Activated CD8-positive, alpha-beta memory T cell treated with anti-CD3 and anti-CD28 coated beads, Interleukin-2, amount 10 ng/mL, durations not matched to agents 7 days and 5 days (primary cell): ENCODE measurements at regions not wholly inside any gene's neighbourhood (a gene's known extent, or its start where the extent isn't known, plus 50 kb on each side); places are given as distances from the start of the nearest gene placed in this dataset.
"Not testable (repeated sequence)": the region's sequence is repeated elsewhere in the genome, so short reads cannot be mapped to it uniquely, and the experiment has no call there.

Experiments
- ATAC-seq: fragments of 150-1000 bp; cut with Tn5 transposase; one replicate; pipeline ENCODE4 v1.10.0; 2021; ENCODE audit warnings: moderate library complexity
- CTCF ChIA-PET: fragments of 350-600 bp; sonication (Branson Sonifier 250); formaldehyde crosslinking; loops from one replicate; lab custom pipeline; 2021; ENCODE audit warnings: antibody characterized with exemption; lab: Charles Lee
- DNase-seq: peaks from one replicate; pipeline ENCODE4 v3.0.0-alpha.2; 2020
- H3K27ac Mint-ChIP-seq: one replicate; pipeline ENCODE4 v1.8.0; 2021; ENCODE audit warnings: mild to moderate bottlenecking, mixed read lengths
- H3K27me3 Mint-ChIP-seq: one replicate; pipeline ENCODE4 v1.8.0; 2021; ENCODE audit warnings: mixed read lengths
- H3K36me3 Mint-ChIP-seq: one replicate; pipeline ENCODE4 v1.8.0; 2021; ENCODE audit warnings: mild to moderate bottlenecking, mixed read lengths
- H3K4me1 Mint-ChIP-seq: one replicate; pipeline ENCODE4 v1.8.0; 2021; ENCODE audit warnings: mixed read lengths
- H3K4me3 Mint-ChIP-seq: one replicate; pipeline ENCODE4 v1.8.0; 2021; ENCODE audit warnings: mild to moderate bottlenecking, moderate library complexity, mixed read lengths
- H3K9me3 Mint-ChIP-seq: one replicate; pipeline ENCODE4 v1.8.0; 2022; ENCODE audit warnings: low read depth, mixed read lengths

DNA sequence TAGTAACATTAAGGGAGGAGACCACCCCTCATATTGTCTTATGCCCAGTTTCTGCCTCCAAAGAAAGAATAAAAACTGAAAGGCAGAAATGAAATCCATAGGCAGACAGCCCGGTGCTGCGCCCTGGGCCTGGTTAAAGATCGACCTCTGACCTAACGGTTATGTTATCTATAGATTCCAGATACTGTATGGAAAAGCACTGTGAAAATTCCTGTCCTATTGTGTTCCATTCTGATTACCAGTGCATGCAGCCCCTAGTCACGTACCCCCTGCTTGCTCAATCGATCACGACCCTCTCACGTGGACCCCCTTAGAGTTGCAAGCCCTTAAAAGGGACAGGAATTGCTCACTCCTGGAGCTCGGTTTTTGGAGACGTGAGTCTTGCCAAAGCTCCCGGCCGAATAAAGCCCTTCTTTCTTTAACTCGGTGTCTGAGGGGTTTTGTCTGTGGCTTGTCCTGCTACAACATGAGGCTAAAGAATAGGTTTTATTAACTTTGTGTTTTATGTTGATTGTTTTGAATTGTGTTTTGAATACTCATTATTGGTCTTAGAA is 121.4 kb upstream of the XIRP2 start:
- H3K4me1 Mint-ChIP-seq, H3K27ac Mint-ChIP-seq, H3K36me3 Mint-ChIP-seq, H3K4me3 Mint-ChIP-seq, H3K27me3 Mint-ChIP-seq, ATAC-seq, DNase-seq, H3K9me3 Mint-ChIP-seq, CTCF ChIA-PET: not testable (repeated sequence)

DNA sequence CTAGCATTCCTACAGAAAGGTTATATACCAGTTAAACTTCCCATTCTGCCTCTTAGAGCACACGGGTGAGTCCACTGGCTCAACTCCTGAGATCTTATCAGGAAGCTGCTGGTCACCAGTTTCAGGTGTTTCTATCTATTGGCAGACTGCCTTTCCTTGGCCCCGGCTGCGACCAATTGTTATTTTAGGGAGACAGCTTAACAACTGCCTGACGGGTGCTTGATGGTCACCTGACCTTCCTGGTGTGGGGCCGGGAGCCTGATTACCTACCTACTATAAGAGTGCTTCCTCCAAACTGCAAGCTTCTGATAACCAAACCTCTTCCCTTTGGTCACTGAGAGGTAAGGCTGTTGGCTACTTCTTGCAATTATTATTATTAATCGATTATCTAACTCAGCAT is 122.1 kb upstream of the XIRP2 start:
- H3K9me3 Mint-ChIP-seq: peaks cover 6% of the 10 kb centered on the region

DNA sequence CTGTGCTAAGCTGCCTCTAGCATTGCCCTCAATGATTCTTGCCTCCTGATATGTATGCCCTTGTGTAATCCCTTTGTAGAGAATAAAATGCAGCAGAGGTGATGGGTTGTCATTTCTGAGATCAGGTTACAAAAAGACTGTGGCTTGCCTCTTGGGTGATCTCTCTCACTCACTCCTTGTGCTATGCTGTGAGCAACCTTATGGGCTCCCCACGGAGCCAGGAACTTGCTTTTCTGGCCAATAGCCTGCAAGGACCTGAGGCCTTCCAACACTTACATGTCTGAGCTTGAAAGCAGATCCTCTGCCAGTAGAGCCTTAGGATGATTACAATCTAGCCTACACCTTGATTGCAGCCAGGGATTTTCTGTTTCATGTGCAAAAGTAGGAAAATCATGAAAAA is 123.1 kb upstream of the XIRP2 start:
- CTCF ChIA-PET: no interaction called here
- H3K9me3 Mint-ChIP-seq: peaks cover 3% of the 10 kb centered on the region
- no peaks in the 10 kb centered on the region for H3K36me3 Mint-ChIP-seq

More for the DNA sequence above, 122.1 kb upstream of the XIRP2 start:
- no peak overlapping the region for H3K4me3 Mint-ChIP-seq
- DNase-seq (no peak), ATAC-seq (no peak)
- CTCF ChIA-PET: no interaction called here
- H3K27me3 Mint-ChIP-seq: no peaks in the 10 kb centered on the region
- no peaks in the 10 kb centered on the region for H3K4me1 Mint-ChIP-seq
- H3K27ac Mint-ChIP-seq: no peak overlapping the region
- H3K36me3 Mint-ChIP-seq: no peaks in the 10 kb centered on the region

DNA sequence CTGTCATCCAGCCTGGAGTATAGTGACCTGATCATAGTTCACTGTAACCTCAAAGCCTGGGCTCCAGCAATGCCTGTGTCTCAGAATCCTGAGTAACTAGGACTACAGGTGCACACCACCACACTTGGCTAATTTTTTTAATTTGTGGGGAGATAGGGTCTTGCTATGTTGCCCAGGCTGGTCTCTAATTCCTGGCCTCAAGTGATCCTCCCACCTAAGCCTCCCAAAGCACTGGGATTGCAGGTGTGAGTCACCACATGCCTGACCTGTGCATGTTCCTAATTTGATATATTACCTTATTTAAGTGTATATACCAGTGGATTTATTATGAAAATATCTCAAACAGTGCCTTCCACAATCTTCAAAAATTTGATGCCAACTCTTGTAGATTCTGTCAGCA is 123.6 kb upstream of the XIRP2 start:
- Mint-ChIP-seq H3K4me1 (no peaks in the 10 kb centered on the region), H3K27ac (no peak overlapping the region), H3K4me3 (no peak overlapping the region), H3K9me3 (peaks cover 3% of the 10 kb centered on the region), H3K27me3 (no peaks in the 10 kb centered on the region), H3K36me3 (no peaks in the 10 kb centered on the region)
- ATAC-seq (no peak), DNase-seq (no peak)
- CTCF ChIA-PET: no interaction called here

More for the DNA sequence above, 123.1 kb upstream of the XIRP2 start:
- ATAC-seq (no peak), DNase-seq (no peak)
- Mint-ChIP-seq H3K4me1 (no peaks in the 10 kb centered on the region), H3K27me3 (no peaks in the 10 kb centered on the region), H3K4me3 (no peak overlapping the region), H3K27ac (no peak overlapping the region)

DNA sequence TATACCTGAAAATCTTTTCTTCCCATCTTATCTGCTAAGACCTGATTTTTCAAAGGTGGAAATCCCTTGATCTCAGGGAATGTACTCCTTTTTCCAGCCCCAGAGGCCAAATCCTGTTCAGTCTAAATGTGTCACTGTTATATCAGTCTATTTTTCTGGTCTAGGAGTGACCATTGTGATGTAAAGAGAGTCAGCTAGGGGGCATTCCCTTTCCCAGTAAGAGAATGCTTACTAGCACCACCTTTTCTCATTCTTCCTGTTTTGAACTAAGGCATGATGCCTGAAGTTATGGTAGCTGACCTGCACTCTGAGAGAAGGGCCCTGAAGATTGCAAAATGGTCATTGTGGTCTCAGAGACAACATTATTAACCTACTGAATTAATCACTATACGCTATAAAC is 124.1 kb upstream of the XIRP2 start:
- Mint-ChIP-seq H3K27ac (no peak overlapping the region), H3K36me3 (no peaks in the 10 kb centered on the region), H3K4me3 (no peak overlapping the region), H3K27me3 (no peaks in the 10 kb centered on the region), H3K4me1 (no peaks in the 10 kb centered on the region), H3K9me3 (peaks cover 3% of the 10 kb centered on the region)
- no peak for ATAC-seq
- DNase-seq: no peak
- CTCF ChIA-PET: no interaction called here

DNA sequence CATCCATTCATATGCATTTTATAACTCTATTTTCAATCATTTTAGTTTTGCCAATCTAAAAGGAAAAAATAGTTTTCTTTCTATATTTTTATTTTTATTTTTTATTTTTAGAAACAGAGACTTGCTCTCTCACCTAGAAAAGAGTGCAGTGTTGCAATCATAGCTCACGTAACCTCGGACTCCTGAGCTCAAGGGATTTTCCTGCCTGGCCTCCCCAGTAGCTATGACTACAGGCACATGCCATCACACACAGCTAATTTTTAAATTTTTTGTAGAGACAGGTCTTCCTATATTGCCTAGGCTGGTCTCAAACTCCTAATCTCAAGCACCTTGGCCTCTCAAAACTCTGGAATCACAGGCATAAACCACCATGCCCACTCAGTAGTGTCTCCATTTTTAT is 125.5 kb upstream of the XIRP2 start:
- H3K9me3 Mint-ChIP-seq: peaks cover 3% of the 10 kb centered on the region
- DNase-seq: no peak
- CTCF ChIA-PET: no interaction called here

DNA sequence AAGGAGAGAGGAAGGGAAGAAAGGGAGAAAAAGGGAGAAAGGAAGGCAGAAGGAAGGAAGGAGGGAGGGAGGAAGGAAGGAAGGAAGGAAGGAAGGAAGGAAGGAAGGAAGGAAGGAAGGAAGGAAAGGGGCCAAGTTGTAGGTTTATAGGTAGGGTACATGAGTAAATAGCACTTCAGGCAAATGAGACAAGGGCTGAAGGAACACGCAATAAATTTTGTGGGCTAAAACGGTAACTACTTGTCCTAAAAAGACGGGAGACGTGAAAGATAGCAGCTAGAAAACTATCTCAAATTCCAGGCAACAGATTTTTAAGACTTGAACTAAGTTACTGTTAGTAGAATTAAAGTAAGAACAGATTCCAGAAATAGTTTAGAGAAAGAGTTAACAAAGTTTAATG is 129.3 kb upstream of the XIRP2 start:
- CTCF ChIA-PET: no interaction called here
- no peak overlapping the region for H3K4me3 Mint-ChIP-seq
- H3K36me3 Mint-ChIP-seq: no peaks in the 10 kb centered on the region
- no peaks in the 10 kb centered on the region for H3K27me3 Mint-ChIP-seq
- ATAC-seq: no peak
- no peaks in the 10 kb centered on the region for H3K4me1 Mint-ChIP-seq
- no peaks in the 10 kb centered on the region for H3K9me3 Mint-ChIP-seq
- no peak overlapping the region for H3K27ac Mint-ChIP-seq
- DNase-seq: no peak

More for the DNA sequence above, 125.5 kb upstream of the XIRP2 start:
- ATAC-seq: no peak
- no peak overlapping the region for H3K27ac Mint-ChIP-seq
- H3K36me3 Mint-ChIP-seq: no peaks in the 10 kb centered on the region
- H3K4me1 Mint-ChIP-seq: no peaks in the 10 kb centered on the region
- no peaks in the 10 kb centered on the region for H3K27me3 Mint-ChIP-seq
- no peak overlapping the region for H3K4me3 Mint-ChIP-seq

DNA sequence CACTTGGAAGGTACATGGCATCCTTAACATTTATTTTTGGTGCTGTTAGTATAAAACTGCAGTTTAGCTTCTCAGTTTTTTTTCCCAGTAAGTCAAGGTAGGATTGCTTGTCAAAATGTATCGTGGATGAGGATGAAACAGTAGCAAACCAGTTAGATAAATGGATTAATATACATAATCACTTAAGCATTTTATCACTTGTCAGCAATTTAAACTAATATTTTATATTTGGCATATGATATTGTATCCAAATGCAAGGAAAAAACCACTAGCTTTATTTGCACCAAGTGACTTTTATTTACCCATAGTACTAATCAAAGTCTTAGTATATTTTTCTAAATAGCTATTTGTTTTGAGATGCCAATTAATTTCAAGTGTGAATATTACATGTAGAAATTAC is 137.7 kb upstream of the XIRP2 start:
- H3K27me3 Mint-ChIP-seq: no peaks in the 10 kb centered on the region
- H3K9me3 Mint-ChIP-seq: no peaks in the 10 kb centered on the region
- H3K4me3 Mint-ChIP-seq: no peak overlapping the region
- no peak overlapping the region for H3K27ac Mint-ChIP-seq
- no peaks in the 10 kb centered on the region for H3K36me3 Mint-ChIP-seq
- no peak for DNase-seq
- CTCF ChIA-PET: no interaction called here
- H3K4me1 Mint-ChIP-seq: no peaks in the 10 kb centered on the region
- ATAC-seq: no peak

DNA sequence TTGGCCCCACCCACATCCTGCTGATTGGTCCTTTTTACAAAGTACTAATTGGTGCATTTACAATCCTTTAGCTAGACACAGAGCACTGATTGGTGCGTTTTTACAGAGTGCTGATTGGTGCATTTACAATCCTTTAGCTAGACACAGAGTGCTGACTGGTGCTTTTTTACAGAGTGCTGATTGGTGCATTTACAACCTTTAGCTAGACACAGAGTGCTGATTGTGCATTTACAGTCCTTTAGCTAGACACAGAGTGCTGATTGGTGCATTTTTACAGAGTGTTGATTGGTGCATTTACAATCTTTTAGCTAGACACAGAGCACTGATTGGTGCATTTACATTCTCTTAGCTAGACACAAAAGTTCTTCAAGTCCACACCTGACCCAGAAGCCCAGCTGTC is 144.2 kb upstream of the XIRP2 start:
- H3K36me3 Mint-ChIP-seq, H3K4me1 Mint-ChIP-seq, DNase-seq, H3K4me3 Mint-ChIP-seq, H3K27ac Mint-ChIP-seq, CTCF ChIA-PET, H3K27me3 Mint-ChIP-seq, ATAC-seq: not testable (repeated sequence)
- peaks cover 14% of the 10 kb centered on the region for H3K9me3 Mint-ChIP-seq

DNA sequence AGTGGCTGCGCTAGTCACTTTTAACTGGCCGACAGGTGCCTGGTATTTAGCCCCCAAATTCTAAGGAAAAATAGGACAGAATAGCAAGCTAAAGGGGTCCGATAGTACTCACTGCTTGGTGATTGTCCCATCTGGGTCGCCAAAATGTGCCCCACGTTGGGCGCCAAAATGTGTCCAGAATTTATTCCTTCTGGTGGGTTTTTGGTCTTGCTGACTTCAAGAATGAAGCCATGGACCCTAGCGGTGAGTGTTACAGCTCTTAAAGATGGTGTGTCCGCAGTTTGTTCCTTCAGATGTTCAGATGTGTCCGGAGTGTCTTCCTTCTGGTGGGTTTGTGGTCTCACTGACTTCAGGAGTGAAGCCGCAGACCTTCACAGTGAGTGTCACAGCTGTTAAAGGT is 144.8 kb upstream of the XIRP2 start:
- H3K27ac Mint-ChIP-seq, H3K4me1 Mint-ChIP-seq, DNase-seq, H3K27me3 Mint-ChIP-seq, ATAC-seq, H3K4me3 Mint-ChIP-seq, CTCF ChIA-PET, H3K36me3 Mint-ChIP-seq: not testable (repeated sequence)
- H3K9me3 Mint-ChIP-seq: peaks cover 14% of the 10 kb centered on the region

DNA sequence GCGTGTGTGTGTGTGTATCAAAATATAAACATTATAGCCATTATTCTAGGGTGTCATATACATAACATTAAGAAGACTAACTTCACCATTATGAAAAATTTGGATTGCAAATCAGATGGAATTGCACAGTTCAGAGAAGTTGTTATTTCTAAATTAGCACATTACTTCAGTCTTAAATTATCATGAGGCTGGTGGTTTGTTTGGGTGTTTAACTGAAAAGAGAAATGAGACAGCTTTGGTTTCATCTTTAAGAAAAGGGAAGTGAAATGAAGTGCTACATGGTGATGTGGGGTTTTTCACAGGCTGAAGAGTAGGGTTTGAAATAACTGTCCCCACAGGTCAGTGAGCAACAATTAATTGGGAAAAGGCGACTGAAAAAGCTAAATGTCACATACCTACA is 161.2 kb upstream of the XIRP2 start:
- H3K27me3 Mint-ChIP-seq: no peaks in the 10 kb centered on the region
- H3K4me3 Mint-ChIP-seq: no peak overlapping the region
- CTCF ChIA-PET: no interaction called here
- peaks cover 14% of the 10 kb centered on the region for H3K9me3 Mint-ChIP-seq
- ATAC-seq (no peak), DNase-seq (no peak)
- no peaks in the 10 kb centered on the region for H3K4me1 Mint-ChIP-seq
- H3K36me3 Mint-ChIP-seq: no peaks in the 10 kb centered on the region
- H3K27ac Mint-ChIP-seq: no peak overlapping the region

DNA sequence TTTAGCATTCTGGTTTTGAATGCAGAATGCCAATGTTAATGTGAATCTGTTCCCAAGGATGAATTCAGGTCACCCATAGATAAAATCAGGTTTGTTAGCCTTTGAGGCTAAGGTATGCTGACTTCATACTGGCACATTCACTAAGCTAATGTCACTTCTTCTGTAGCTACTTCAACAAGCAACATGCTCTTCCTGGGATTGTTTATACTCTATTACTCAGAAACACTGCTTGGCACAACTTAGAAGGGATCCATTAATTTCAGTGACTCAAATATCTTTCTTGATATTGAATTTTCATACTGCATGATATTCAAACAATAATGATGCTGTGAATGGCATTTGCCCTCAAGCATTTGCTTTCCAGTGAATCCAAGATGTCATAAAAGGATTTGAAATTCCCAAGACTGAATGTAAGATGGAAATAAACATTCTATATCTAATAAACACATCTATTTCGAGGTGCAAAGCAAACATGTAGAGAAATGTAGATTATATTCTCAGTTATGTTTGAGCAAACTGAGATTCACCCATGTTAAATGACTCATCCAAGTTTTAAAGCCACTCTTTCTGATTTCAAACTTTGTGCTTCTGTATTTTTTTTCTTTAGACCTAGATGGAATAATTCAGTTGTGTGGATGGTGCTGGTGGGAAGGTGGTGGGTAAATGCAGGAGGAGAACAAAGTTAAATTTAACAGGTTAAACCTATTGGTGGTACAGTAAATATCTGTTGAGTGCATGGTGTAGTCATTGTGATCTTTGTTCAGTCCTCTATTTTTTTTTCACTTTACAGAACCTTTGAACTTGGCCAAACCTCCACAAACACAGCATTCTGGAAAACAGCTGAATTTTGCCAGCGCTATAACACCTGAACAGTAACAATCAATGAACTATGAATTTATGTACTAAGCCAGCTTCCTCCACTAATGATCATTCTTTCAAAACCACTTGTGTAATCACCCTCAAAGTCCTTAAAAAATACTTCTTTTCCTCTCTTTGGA is 162.1 kb upstream of the XIRP2 start:
- ATAC-seq (no peak), DNase-seq (no peak)
- Mint-ChIP-seq H3K4me3 (no peak overlapping the region), H3K4me1 (no peaks in the 10 kb centered on the region), H3K27ac (no peak overlapping the region), H3K9me3 (peaks cover 10% of the 10 kb centered on the region), H3K36me3 (no peaks in the 10 kb centered on the region), H3K27me3 (no peaks in the 10 kb centered on the region)
- CTCF ChIA-PET: no interaction called here

DNA sequence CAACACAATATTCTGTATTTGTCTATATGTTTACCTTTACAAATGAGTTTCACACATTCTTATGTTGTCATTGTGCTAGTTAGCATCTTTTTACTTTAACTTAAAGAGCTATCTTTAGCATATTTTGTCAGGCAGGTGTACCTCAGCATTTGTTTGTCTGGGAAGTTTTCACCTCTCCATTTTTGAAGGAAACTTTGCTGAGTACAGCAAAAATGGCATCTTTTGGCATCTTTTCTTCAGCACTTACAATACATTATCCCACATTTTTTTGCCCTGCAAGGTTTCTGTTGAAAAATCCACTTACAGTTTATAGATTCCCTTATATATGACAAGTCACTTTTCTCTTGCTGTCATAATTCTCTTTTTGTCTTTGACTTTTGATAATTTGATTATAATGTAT is 171.3 kb upstream of the XIRP2 start:
- CTCF ChIA-PET: no interaction called here
- no peaks in the 10 kb centered on the region for H3K9me3 Mint-ChIP-seq
- H3K36me3 Mint-ChIP-seq: no peaks in the 10 kb centered on the region
- ATAC-seq: no peak
- no peaks in the 10 kb centered on the region for H3K27me3 Mint-ChIP-seq
- no peaks in the 10 kb centered on the region for H3K4me1 Mint-ChIP-seq
- no peak overlapping the region for H3K27ac Mint-ChIP-seq
- DNase-seq: no peak
- H3K4me3 Mint-ChIP-seq: no peak overlapping the region

DNA sequence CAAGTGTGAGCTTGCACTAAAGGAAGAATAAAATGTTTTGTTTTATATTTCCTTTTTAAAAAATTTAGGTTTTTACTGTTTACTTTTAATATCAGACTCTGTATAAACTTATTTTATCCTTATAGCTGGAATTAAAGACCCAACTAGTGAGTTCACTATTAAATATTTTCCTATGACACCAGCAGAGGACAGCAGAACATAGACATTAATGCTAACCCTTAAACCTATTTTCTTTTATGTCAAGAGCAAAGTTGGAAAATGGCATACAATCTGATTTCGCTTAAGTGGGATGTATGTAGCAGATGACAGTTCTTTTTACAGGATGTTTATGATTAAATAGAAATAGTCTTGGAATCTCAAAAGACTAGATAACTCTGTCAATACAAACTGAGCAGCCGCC is 188.2 kb upstream of the XIRP2 start:
- ATAC-seq: no peak
- no peak for DNase-seq
- H3K27ac Mint-ChIP-seq: no peak overlapping the region
- CTCF ChIA-PET: no interaction called here
- no peak overlapping the region for H3K4me3 Mint-ChIP-seq
- no peaks in the 10 kb centered on the region for H3K9me3 Mint-ChIP-seq
- no peaks in the 10 kb centered on the region for H3K36me3 Mint-ChIP-seq
- H3K4me1 Mint-ChIP-seq: no peaks in the 10 kb centered on the region
- H3K27me3 Mint-ChIP-seq: no peaks in the 10 kb centered on the region
